ENCODE measurements at regions not wholly inside any gene's neighbourhood (a gene's known extent, or its start where the extent isn't known, plus 50 kb on each side); places are given as distances from the start of the nearest gene placed in this dataset.

DNA sequence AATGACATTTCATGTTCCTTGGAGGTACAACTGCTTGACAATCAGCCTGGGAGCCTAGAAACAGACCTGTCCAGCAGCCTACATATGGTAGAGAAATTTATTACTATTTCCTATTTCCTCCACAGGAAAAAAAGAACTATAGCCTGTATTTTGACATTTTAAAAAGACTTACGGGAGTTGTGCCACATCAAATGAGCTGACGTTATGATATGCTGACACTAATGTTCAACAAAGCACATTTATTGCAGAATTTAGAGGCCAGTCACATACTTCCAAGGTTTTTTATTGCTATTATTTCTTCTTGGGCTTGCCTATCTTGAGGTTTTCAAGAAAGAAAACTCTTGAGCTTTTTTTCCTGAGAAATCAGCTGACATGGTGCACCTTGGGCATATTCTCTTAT, 305.3 kb downstream of the LRIG3 start:
- Mint-ChIP-seq H3K9me3 (ENCODE audit: unreplicated experiment) (no peaks in the 10 kb centered on the region), H3K27ac (ENCODE audit: unreplicated experiment) (no peak overlapping the region), H3K4me1 (ENCODE audit: low read depth, unreplicated experiment) (no peaks in the 10 kb centered on the region), H3K4me3 (ENCODE audit: unreplicated experiment) (no peak overlapping the region), H3K27me3 (ENCODE audit: insufficient read depth, unreplicated experiment) (no peaks in the 10 kb centered on the region), H3K36me3 (ENCODE audit: insufficient read depth, unreplicated experiment) (no peaks in the 10 kb centered on the region)
- H3K36me3 ChIP-seq (ENCODE audit: control insufficient read depth, insufficient read depth, low read length), result no peaks in the 10 kb centered on the region
- no TSS peak for BruUV-seq (replicated peaks)
- H3K4me1 ChIP-seq, result no peaks in the 10 kb centered on the region
- H3K4me3 ChIP-seq (ENCODE audit: low read depth, low read length), result no peak overlapping the region
- intact Hi-C loops (cut with micrococcal nuclease; ENCODE audit: unreplicated experiment), result no loop called here
- H3K9me3 ChIP-seq, result no peaks in the 10 kb centered on the region
- TF ChIP-seq, protein P1, sequence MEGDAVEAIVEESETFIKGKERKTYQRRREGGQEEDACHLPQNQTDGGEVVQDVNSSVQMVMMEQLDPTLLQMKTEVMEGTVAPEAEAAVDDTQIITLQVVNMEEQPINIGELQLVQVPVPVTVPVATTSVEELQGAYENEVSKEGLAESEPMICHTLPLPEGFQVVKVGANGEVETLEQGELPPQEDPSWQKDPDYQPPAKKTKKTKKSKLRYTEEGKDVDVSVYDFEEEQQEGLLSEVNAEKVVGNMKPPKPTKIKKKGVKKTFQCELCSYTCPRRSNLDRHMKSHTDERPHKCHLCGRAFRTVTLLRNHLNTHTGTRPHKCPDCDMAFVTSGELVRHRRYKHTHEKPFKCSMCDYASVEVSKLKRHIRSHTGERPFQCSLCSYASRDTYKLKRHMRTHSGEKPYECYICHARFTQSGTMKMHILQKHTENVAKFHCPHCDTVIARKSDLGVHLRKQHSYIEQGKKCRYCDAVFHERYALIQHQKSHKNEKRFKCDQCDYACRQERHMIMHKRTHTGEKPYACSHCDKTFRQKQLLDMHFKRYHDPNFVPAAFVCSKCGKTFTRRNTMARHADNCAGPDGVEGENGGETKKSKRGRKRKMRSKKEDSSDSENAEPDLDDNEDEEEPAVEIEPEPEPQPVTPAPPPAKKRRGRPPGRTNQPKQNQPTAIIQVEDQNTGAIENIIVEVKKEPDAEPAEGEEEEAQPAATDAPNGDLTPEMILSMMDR (IDR thresholded peaks at IDR 0.05; ENCODE audit: insufficient read depth in 1 of 2, low read depth in 1 of 2, low read length in 1 of 2, severe bottlenecking in 1 of 2, unreplicated experiment in 1 of 2), result no peak
- no peaks in the 10 kb centered on the region for H3K27me3 ChIP-seq (replicated peaks; ENCODE audit: control insufficient read depth, insufficient read depth, low read length)
- no peak for DNase-seq
- CTCF ChIA-PET, result no interaction called here
- POLR2A ChIA-PET, result no interaction called here

DNA sequence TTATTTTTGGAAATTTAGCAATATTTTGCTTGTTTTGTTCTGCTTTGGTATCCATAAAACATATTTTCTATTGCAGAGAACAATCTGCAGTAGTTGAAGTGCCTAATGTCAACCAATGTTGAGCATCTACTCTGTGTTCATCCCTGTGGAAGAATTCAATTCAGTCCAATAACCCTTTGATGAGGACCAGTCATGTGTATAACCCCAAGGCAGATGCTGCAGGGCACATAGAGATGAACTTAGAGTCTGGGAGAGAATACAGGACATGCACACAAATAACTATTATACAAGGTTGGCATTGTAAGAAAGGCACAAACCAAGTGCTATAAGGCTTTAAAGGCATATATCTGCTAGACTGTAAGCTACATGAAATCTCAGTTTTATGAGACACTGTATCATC, 304.7 kb downstream of the LRIG3 start:
- intact Hi-C loops (cut with micrococcal nuclease; ENCODE audit: unreplicated experiment), result no loop called here
- H3K4me3 ChIP-seq (ENCODE audit: low read depth, low read length), result no peak overlapping the region
- BruUV-seq (replicated peaks), result no TSS peak
- H3K4me1 ChIP-seq, result no peaks in the 10 kb centered on the region
- no peak for DNase-seq
- POLR2A ChIA-PET, result no interaction called here
- CTCF ChIA-PET, result no interaction called here
- TF ChIP-seq, protein P1 (IDR thresholded peaks at IDR 0.05; ENCODE audit: insufficient read depth in 1 of 2, low read depth in 1 of 2, low read length in 1 of 2, severe bottlenecking in 1 of 2, unreplicated experiment in 1 of 2), result no peak
- no peak overlapping the region for H3K4me3 Mint-ChIP-seq (ENCODE audit: unreplicated experiment)
- H3K27ac Mint-ChIP-seq (ENCODE audit: unreplicated experiment), result no peak overlapping the region
- no peaks in the 10 kb centered on the region for H3K9me3 ChIP-seq
- no peaks in the 10 kb centered on the region for H3K4me1 Mint-ChIP-seq (ENCODE audit: low read depth, unreplicated experiment)
- no peaks in the 10 kb centered on the region for H3K36me3 Mint-ChIP-seq (ENCODE audit: insufficient read depth, unreplicated experiment)
- no peaks in the 10 kb centered on the region for H3K27me3 Mint-ChIP-seq (ENCODE audit: insufficient read depth, unreplicated experiment)
- no peaks in the 10 kb centered on the region for H3K9me3 Mint-ChIP-seq (ENCODE audit: unreplicated experiment)
- no peaks in the 10 kb centered on the region for H3K36me3 ChIP-seq (ENCODE audit: control insufficient read depth, insufficient read depth, low read length)
- no peaks in the 10 kb centered on the region for H3K27me3 ChIP-seq (replicated peaks; ENCODE audit: control insufficient read depth, insufficient read depth, low read length)

DNA sequence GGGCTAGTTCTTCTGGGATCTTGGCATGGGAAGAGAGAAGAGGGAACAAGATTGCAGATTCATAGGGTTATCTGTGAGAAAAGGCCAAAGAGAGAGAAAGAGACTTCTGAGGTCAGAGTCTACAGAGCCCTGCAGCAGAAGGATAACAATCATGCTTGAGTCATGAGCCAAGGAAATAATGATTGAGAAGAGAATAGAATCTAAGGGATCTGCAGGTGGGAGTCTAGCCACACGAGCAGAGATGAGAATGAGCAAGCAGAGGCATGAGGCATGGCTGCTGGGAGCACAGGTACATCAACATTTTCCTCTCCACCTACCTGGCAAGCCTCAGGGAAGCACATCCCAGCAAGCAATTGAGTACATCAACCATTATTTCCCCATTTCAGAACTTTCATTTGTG, 303.7 kb downstream of the LRIG3 start:
- H3K36me3 Mint-ChIP-seq (ENCODE audit: insufficient read depth, unreplicated experiment), result no peaks in the 10 kb centered on the region
- no peaks in the 10 kb centered on the region for H3K9me3 Mint-ChIP-seq (ENCODE audit: unreplicated experiment)
- BruUV-seq (replicated peaks), result no TSS peak
- H3K4me1 Mint-ChIP-seq (ENCODE audit: low read depth, unreplicated experiment), result no peaks in the 10 kb centered on the region
- CTCF ChIA-PET, result no interaction called here
- no peaks in the 10 kb centered on the region for H3K27me3 Mint-ChIP-seq (ENCODE audit: insufficient read depth, unreplicated experiment)
- TF ChIP-seq, protein P1 (IDR thresholded peaks at IDR 0.05; ENCODE audit: insufficient read depth in 1 of 2, low read depth in 1 of 2, low read length in 1 of 2, severe bottlenecking in 1 of 2, unreplicated experiment in 1 of 2), result no peak
- no peak for DNase-seq
- no peak overlapping the region for H3K4me3 ChIP-seq (ENCODE audit: low read depth, low read length)
- H3K4me3 Mint-ChIP-seq (ENCODE audit: unreplicated experiment), result no peak overlapping the region
- POLR2A ChIA-PET, result no interaction called here
- H3K36me3 ChIP-seq (ENCODE audit: control insufficient read depth, insufficient read depth, low read length), result no peaks in the 10 kb centered on the region
- H3K4me1 ChIP-seq, result no peaks in the 10 kb centered on the region
- H3K9me3 ChIP-seq, result no peaks in the 10 kb centered on the region
- H3K27ac Mint-ChIP-seq (ENCODE audit: unreplicated experiment), result no peak overlapping the region
- no peaks in the 10 kb centered on the region for H3K27me3 ChIP-seq (replicated peaks; ENCODE audit: control insufficient read depth, insufficient read depth, low read length)
- intact Hi-C loops (cut with micrococcal nuclease; ENCODE audit: unreplicated experiment), result no loop called here
